Peyer's patch (tissue), 4 donors: ENCODE measurements at regions not wholly inside any gene's neighbourhood (a gene's known extent, or its start where the extent isn't known, plus 50 kb on each side); places are given as distances from the start of the nearest gene placed in this dataset.

Source experiments
- CTCF ChIP-seq, 6 experiments: fragments of 450-650 bp in 4 of 6; fragments of 200-600 bp in 2 of 6; sonication (generic) in 1 of 6; IDR thresholded peaks; one replicate each; pipeline ENCODE4 v1.5.1; 2017 to 2019; ENCODE audit warnings: antibody characterized with exemption in 6 of 6, mild to moderate bottlenecking in 3 of 6, moderate library complexity in 1 of 6
- POLR2A ChIP-seq, 2 donors: fragments of 450-650 bp; IDR thresholded peaks; one replicate each; pipeline ENCODE4 v1.5.1; 2017; ENCODE audit warnings: antibody characterized with exemption in 2 of 2, mild to moderate bottlenecking in 2 of 2, moderate library complexity in 2 of 2

- TF ChIP-seq CTCF (IDR thresholded peaks at IDR 0.05), result no peak
- no peak for TF ChIP-seq POLR2A (IDR thresholded peaks at IDR 0.05)
Measured at GRCh38 chr1:37125295-37125694, 91.0 kb upstream of the GRIK3 start.
